ENCODE measurements at regions not wholly inside any gene's neighbourhood (a gene's known extent, or its start where the extent isn't known, plus 50 kb on each side); places are given as distances from the start of the nearest gene placed in this dataset.

DNA sequence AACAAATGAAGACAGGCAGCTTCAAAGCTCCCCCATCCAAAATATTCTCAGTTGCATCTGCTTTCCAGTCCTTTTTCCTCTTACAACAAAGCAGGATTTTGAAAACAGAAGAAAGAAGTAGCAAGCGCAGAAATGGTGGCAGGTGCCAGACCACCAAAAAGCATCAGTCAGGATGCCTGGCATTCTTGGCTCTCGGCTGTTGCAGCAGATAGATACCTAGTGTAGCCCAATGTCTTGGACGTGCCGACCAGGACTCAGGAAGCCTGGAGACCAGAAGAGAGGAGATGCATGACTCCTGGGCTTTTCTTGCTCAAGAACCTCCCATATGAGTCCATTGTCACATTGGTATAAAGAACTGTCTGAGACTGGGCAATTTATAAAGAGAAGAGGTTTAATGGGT lies 115.2 kb downstream of the RAB18 start:
- WGBS, 3 donors, result 87 to 96% (median 89%) methylated on average over 4 of the region's 4 CpGs
- TF ChIP-seq EP300 (IDR thresholded peaks at IDR 0.05) (no peak), POLR2A (IDR thresholded peaks at IDR 0.05) (no peak)
- TF ChIP-seq, protein P1, sequence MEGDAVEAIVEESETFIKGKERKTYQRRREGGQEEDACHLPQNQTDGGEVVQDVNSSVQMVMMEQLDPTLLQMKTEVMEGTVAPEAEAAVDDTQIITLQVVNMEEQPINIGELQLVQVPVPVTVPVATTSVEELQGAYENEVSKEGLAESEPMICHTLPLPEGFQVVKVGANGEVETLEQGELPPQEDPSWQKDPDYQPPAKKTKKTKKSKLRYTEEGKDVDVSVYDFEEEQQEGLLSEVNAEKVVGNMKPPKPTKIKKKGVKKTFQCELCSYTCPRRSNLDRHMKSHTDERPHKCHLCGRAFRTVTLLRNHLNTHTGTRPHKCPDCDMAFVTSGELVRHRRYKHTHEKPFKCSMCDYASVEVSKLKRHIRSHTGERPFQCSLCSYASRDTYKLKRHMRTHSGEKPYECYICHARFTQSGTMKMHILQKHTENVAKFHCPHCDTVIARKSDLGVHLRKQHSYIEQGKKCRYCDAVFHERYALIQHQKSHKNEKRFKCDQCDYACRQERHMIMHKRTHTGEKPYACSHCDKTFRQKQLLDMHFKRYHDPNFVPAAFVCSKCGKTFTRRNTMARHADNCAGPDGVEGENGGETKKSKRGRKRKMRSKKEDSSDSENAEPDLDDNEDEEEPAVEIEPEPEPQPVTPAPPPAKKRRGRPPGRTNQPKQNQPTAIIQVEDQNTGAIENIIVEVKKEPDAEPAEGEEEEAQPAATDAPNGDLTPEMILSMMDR (IDR thresholded peaks at IDR 0.05), result no peak
- no peak overlapping the region for H3K4me3 ChIP-seq
- H3K27me3 ChIP-seq, result no peaks in the 10 kb centered on the region
- intact Hi-C loops (cut with DNase I), result no loop called here
- H3K9me3 ChIP-seq, result no peaks in the 10 kb centered on the region
- no peak for DNase-seq
- H3K27ac ChIP-seq, result no peak overlapping the region
- peaks cover 6% of the 10 kb centered on the region for H3K4me1 ChIP-seq (ENCODE audit: insufficient read depth)
- no peaks in the 10 kb centered on the region for H3K36me3 ChIP-seq

DNA sequence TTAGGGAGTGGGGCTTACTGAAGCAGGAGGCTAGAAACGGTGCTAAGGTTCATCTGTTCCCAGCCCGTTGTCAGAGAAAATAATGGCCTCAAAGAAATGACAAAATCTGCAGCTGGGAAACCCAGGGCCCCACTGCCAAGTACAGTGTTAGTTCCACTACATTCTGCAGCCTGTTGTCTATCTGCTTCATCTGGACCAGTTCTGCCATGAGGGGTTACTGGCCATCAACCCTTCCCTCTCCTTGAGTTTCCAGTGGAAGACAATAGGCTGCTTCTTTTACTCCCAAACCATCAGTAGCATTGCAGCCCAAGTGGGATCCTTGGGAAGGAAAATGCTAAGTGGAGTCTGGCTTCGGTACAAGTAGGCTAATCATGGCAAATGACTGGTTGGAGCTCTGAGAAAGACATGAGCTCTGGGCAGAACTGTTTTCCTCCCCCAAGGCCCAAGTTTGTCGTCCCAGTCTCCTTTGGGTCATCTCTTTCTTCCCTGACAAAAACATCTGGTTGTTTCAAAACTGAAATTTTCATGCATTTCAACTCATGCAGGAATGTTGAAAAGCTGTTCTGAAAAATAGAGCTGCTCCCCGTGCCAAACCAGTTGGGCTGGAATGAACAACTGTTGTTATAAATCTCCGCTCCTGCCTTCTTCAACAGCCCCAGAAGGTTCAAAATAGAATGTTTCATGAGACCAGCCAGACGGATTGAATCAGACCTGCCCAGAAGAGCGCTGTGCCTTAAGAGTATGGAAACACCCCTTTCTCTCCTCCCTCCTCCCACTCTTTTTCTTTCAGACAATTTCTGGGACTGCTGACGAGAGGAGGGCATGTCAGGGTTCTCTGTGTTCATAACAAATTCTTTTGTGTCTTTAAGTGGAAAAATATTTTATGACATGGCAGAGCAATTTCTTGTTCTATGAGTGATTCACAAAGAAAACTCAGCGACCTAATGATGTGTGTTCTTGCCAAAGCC lies 116.6 kb downstream of the RAB18 start:
- DNase-seq, result peak in 4 of 5 donors; percentile 31 to 48 (median 41)

DNA sequence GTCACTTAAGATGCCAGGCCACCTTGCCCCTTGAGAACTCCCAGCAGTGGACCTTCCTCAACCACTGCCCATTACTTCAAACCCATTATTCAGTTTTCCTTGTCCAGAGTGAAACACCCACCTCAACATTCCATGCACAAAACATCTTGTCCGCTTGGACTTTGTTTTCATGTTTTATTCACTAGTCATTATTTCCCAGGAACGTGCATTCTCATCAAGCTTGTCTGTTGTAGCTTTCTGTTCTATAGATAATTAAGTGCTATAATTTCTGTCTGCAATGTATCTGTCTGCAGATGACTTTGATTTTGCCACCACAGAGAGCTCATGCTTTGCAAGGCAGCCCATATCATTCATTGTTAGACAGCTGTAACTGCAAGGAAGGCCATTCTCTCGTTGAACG lies 117.4 kb downstream of the RAB18 start:
- intact Hi-C loops (cut with DNase I), result no loop called here
- no peak for DNase-seq
- peaks cover 6% of the 10 kb centered on the region for H3K4me1 ChIP-seq (ENCODE audit: insufficient read depth)
- no peaks in the 10 kb centered on the region for H3K9me3 ChIP-seq
- no peak overlapping the region for H3K4me3 ChIP-seq
- H3K27ac ChIP-seq, result peak overlapping the region in 1 of 2 donors; percentile 33
- TF ChIP-seq, protein P1 (IDR thresholded peaks at IDR 0.05), result no peak
- no peak for TF ChIP-seq POLR2A (IDR thresholded peaks at IDR 0.05)
- no peak for TF ChIP-seq EP300 (IDR thresholded peaks at IDR 0.05)
- H3K27me3 ChIP-seq, result no peaks in the 10 kb centered on the region
- WGBS, 3 donors, result 23 to 31% (median 29%) methylated on average over 4 of the region's 4 CpGs
- H3K36me3 ChIP-seq, result no peaks in the 10 kb centered on the region

More for the DNA sequence above, 116.6 kb downstream of the RAB18 start:
- no peaks in the 10 kb centered on the region for H3K27me3 ChIP-seq
- intact Hi-C loops (cut with DNase I), result no loop called here
- WGBS, 3 donors, result 8 to 16% (median 10%) methylated on average over 10 of the region's 10 CpGs
- TF ChIP-seq POLR2A (IDR thresholded peaks at IDR 0.05) (no peak), EP300 (IDR thresholded peaks at IDR 0.05) (no peak)
- H3K36me3 ChIP-seq, result no peaks in the 10 kb centered on the region
- no peak overlapping the region for H3K4me3 ChIP-seq
- peak overlapping the region in 1 of 2 donors; percentile 33 for H3K27ac ChIP-seq
- H3K9me3 ChIP-seq, result no peaks in the 10 kb centered on the region
- peaks cover 6% of the 10 kb centered on the region for H3K4me1 ChIP-seq (ENCODE audit: insufficient read depth)

DNA sequence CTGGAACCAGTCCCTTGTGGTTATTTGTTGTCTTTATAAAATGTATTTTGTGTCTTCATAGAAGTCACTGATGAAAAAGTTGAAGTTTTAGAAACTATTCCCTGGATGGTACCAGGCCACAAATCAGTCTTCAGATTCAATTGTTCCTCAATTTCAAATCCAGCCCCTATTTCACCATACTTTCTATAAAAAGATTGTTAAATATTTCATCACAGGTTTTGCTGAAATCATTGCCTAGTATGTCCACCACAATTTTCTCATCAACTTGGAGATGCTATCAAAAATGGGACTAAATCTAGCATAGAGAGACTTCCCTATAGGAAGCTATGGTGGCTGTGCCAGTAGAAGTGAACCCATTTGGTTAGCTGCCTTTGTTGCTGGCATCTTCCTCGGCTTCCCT lies 118.5 kb downstream of the RAB18 start:
- H3K36me3 ChIP-seq, result no peaks in the 10 kb centered on the region
- no peak overlapping the region for H3K27ac ChIP-seq
- H3K9me3 ChIP-seq, result no peaks in the 10 kb centered on the region
- DNase-seq, result no peak
- intact Hi-C loops (cut with DNase I), result no loop called here
- no peak overlapping the region for H3K4me3 ChIP-seq
- WGBS, 3 donors, result 86 to 96% (median 88%) methylated on average over 1 of the region's 1 CpG
- H3K4me1 ChIP-seq (ENCODE audit: insufficient read depth), result peaks cover 6% of the 10 kb centered on the region
- H3K27me3 ChIP-seq, result no peaks in the 10 kb centered on the region
- no peak for TF ChIP-seq EP300 (IDR thresholded peaks at IDR 0.05)
- no peak for TF ChIP-seq POLR2A (IDR thresholded peaks at IDR 0.05)
- TF ChIP-seq, protein P1 (IDR thresholded peaks at IDR 0.05), result no peak

Measured in ovary (tissue), 7 donors.